ENCODE measurements at regions not wholly inside any gene's neighbourhood (a gene's known extent, or its start where the extent isn't known, plus 50 kb on each side); places are given as distances from the start of the nearest gene placed in this dataset.

DNA sequence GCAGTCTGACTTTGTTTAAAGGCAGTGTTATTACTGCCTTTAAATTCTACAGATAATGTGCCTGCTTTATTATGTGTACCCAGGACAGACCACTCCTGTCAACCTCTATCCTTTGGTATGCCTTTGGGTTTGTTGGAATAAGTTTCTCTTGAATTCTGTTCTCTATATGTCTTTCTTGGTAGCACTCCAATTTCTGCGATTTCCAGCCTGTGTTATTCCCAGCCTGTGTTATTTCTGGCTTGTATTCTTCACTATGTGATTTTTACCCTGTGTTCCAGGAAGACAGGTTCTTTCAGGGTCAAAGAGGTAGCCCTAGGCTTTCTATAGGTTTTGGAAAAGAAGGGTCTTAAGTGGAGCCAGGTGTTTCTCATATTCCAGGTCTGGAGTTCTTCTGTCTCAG, 407.4 kb upstream of the AZI2 start (continued):
- TF ChIP-seq, protein P1, sequence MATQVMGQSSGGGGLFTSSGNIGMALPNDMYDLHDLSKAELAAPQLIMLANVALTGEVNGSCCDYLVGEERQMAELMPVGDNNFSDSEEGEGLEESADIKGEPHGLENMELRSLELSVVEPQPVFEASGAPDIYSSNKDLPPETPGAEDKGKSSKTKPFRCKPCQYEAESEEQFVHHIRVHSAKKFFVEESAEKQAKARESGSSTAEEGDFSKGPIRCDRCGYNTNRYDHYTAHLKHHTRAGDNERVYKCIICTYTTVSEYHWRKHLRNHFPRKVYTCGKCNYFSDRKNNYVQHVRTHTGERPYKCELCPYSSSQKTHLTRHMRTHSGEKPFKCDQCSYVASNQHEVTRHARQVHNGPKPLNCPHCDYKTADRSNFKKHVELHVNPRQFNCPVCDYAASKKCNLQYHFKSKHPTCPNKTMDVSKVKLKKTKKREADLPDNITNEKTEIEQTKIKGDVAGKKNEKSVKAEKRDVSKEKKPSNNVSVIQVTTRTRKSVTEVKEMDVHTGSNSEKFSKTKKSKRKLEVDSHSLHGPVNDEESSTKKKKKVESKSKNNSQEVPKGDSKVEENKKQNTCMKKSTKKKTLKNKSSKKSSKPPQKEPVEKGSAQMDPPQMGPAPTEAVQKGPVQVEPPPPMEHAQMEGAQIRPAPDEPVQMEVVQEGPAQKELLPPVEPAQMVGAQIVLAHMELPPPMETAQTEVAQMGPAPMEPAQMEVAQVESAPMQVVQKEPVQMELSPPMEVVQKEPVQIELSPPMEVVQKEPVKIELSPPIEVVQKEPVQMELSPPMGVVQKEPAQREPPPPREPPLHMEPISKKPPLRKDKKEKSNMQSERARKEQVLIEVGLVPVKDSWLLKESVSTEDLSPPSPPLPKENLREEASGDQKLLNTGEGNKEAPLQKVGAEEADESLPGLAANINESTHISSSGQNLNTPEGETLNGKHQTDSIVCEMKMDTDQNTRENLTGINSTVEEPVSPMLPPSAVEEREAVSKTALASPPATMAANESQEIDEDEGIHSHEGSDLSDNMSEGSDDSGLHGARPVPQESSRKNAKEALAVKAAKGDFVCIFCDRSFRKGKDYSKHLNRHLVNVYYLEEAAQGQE (IDR thresholded peaks at IDR 0.05; ENCODE audit: unreplicated experiment), result no peak
- TF ChIP-seq JUNB (IDR thresholded peaks at IDR 0.05; ENCODE audit: unreplicated experiment) (no peak), CREB1 (CRISPR knock-in tag; IDR thresholded peaks at IDR 0.05; ENCODE audit: low read depth) (no peak), EZH2 (IDR thresholded peaks at IDR 0.05; ENCODE audit: low read depth, unreplicated experiment) (no peak)
- TF ChIP-seq, protein P2, sequence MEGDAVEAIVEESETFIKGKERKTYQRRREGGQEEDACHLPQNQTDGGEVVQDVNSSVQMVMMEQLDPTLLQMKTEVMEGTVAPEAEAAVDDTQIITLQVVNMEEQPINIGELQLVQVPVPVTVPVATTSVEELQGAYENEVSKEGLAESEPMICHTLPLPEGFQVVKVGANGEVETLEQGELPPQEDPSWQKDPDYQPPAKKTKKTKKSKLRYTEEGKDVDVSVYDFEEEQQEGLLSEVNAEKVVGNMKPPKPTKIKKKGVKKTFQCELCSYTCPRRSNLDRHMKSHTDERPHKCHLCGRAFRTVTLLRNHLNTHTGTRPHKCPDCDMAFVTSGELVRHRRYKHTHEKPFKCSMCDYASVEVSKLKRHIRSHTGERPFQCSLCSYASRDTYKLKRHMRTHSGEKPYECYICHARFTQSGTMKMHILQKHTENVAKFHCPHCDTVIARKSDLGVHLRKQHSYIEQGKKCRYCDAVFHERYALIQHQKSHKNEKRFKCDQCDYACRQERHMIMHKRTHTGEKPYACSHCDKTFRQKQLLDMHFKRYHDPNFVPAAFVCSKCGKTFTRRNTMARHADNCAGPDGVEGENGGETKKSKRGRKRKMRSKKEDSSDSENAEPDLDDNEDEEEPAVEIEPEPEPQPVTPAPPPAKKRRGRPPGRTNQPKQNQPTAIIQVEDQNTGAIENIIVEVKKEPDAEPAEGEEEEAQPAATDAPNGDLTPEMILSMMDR (conservative IDR thresholded peaks at IDR 0.05; ENCODE audit: low read depth in 2 of 2), result no peak

DNA sequence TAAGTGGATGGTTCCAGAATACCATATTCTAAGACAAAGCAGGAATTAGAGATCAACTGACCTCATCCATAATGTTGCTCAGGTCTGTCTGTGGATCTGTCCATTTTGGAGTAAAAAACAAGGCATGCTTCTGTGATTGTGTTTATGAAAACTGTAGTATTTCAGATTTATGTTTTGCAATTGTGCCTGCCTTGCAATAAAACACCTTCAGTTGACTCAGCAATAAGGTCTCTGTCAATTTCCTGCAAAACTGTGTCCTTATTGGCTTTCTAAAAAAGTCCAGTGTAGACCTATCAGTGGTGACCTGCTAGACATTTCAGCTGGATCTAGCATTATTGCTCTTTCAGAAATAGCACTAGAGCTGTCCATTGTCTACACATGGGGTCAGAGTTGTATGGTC, 409.5 kb upstream of the AZI2 start:
- H3K79me2 ChIP-seq (replicated peaks; ENCODE audit: insufficient read depth), result no peaks in the 10 kb centered on the region
- no peaks in the 10 kb centered on the region for H3F3A ChIP-seq (replicated peaks; ENCODE audit: low read depth)
- no peaks in the 10 kb centered on the region for H3K27me3 ChIP-seq (ENCODE audit: insufficient read depth)
- Mint-ChIP-seq H3K4me1 (peaks cover 2% of the 10 kb centered on the region; the same call in 1 of the 3 replicates), H3K4me3 (no peak overlapping the region), H3K9me3 (no peaks in the 10 kb centered on the region), H3K36me3 (ENCODE audit: low read depth) (no peaks in the 10 kb centered on the region), H3K27me3 (ENCODE audit: insufficient read depth, low read depth, poor library complexity) (no peaks in the 10 kb centered on the region), H3K27ac (no peak overlapping the region)
- 0 out of 2 replicates have a peak, but pooled peaks cover 3% of the 10 kb centered on the region for H3K9me2 ChIP-seq (ENCODE audit: insufficient read depth)
- no peak overlapping the region for H2AFZ ChIP-seq
- DNase-seq (ENCODE audit: low spot score) (no peak), ATAC-seq (no peak)
- H3K4me1 ChIP-seq (ENCODE audit: insufficient read depth), result no peaks in the 10 kb centered on the region
- no peak overlapping the region for H3K4me2 ChIP-seq
- no peaks in the 10 kb centered on the region for H3K36me3 ChIP-seq (ENCODE audit: insufficient read depth)
- H3K27ac ChIP-seq (ENCODE audit: low read depth), result no peak overlapping the region
- TF ChIP-seq POLR2AphosphoS5 (IDR thresholded peaks at IDR 0.05; ENCODE audit: low read depth) (no peak), EZH2phosphoT487 (IDR thresholded peaks at IDR 0.05; ENCODE audit: unreplicated experiment) (no peak), ZNF331 (CRISPR knock-in tag; IDR thresholded peaks at IDR 0.05; ENCODE audit: low read depth) (no peak), CREB1 (CRISPR knock-in tag; IDR thresholded peaks at IDR 0.05; ENCODE audit: low read depth) (no peak), NANOG (IDR thresholded peaks at IDR 0.05; ENCODE audit: borderline replicate concordance) (no peak), STAT1 (IDR thresholded peaks at IDR 0.05; ENCODE audit: unreplicated experiment) (no peak), EZH2 (IDR thresholded peaks at IDR 0.05; ENCODE audit: low read depth, unreplicated experiment) (no peak)
- TF ChIP-seq, protein P3, sequence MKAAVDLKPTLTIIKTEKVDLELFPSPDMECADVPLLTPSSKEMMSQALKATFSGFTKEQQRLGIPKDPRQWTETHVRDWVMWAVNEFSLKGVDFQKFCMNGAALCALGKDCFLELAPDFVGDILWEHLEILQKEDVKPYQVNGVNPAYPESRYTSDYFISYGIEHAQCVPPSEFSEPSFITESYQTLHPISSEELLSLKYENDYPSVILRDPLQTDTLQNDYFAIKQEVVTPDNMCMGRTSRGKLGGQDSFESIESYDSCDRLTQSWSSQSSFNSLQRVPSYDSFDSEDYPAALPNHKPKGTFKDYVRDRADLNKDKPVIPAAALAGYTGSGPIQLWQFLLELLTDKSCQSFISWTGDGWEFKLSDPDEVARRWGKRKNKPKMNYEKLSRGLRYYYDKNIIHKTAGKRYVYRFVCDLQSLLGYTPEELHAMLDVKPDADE (IDR thresholded peaks at IDR 0.05), result no peak
- TF ChIP-seq, protein P2 (conservative IDR thresholded peaks at IDR 0.05; ENCODE audit: low read depth in 2 of 2), result no peak
- TF ChIP-seq, protein P1 (IDR thresholded peaks at IDR 0.05; ENCODE audit: unreplicated experiment), result no peak
- no peak overlapping the region for H3K4me3 ChIP-seq
- H4K20me1 ChIP-seq (replicated peaks; ENCODE audit: insufficient read depth), result no peaks in the 10 kb centered on the region
